PC-9 (cell line): ENCODE measurements at regions not wholly inside any gene's neighbourhood (a gene's known extent, or its start where the extent isn't known, plus 50 kb on each side); places are given as distances from the start of the nearest gene placed in this dataset.

Experiments
- CTCF ChIP-seq: fragments of 200-600 bp; sonication (generic); conservative IDR thresholded peaks from 2 replicates; pipeline ENCODE4 v1.6.1; 2017; ENCODE audit warnings: mixed run types, antibody characterized with exemption, mild to moderate bottlenecking, moderate library complexity
- EZH2 ChIP-seq: fragments of 200-600 bp; sonication (generic); IDR thresholded peaks from 2 replicates; pipeline ENCODE4 v1.8.0; 2017; ENCODE audit warnings: antibody characterized with exemption, low read depth

GRCh38 chr2:238966072-238966937 is 118.4 kb downstream of the TWIST2 start:
- TF ChIP-seq CTCF (no peak), EZH2 (no peak)
